GM23338 (cell line): ENCODE measurements at regions not wholly inside any gene's neighbourhood (a gene's known extent, or its start where the extent isn't known, plus 50 kb on each side); places are given as distances from the start of the nearest gene placed in this dataset.

ENCODE experiments used
- ATAC-seq: fragments of 200-7000 bp; cut with Tn5 transposase; 3 replicates; pipeline ENCODE4 v1.9.1; 2020
- DNase-seq: peaks from one replicate; pipeline ENCODE4 v3.0.0-alpha.2; 2015; ENCODE audit warnings: low spot score
- H2AFZ ChIP-seq: fragments of 200-600 bp; sonication (generic); 2 replicates; pipeline ENCODE4 v1.8.0; 2016; ENCODE audit warnings: antibody characterized with exemption, mild to moderate bottlenecking, moderate library complexity
- H3F3A ChIP-seq: fragments of 200-600 bp; sonication (generic); replicated peaks from 2 replicates; pipeline ENCODE4 v1.8.0; 2017; ENCODE audit warnings: antibody characterized with exemption, mixed run types, low read depth
- H3K27ac ChIP-seq: fragments of 200-600 bp; sonication (generic); 2 replicates; pipeline ENCODE4 v1.6.1; 2016; ENCODE audit warnings: low read depth
- H3K27me3 ChIP-seq: fragments of 200-600 bp; sonication (generic); 2 replicates; pipeline ENCODE4 v1.8.0; 2016; ENCODE audit warnings: mild to moderate bottlenecking, mixed run types, moderate library complexity; ENCODE audit not compliant: insufficient read depth
- H3K36me3 ChIP-seq: fragments of 200-600 bp; sonication (generic); 2 replicates; pipeline ENCODE4 v1.8.0; 2016; ENCODE audit warnings: mild to moderate bottlenecking; ENCODE audit not compliant: insufficient read depth
- H3K4me1 ChIP-seq: fragments of 200-600 bp; sonication (generic); 2 replicates; pipeline ENCODE4 v1.8.0; 2016; ENCODE audit warnings: mild to moderate bottlenecking, moderate library complexity; ENCODE audit not compliant: insufficient read depth
- H3K4me2 ChIP-seq: fragments of 200-600 bp; sonication (generic); 2 replicates; pipeline ENCODE4 v1.7.1; 2017; ENCODE audit warnings: mixed run types
- H3K4me3 ChIP-seq: fragments of 200-600 bp; sonication (generic); 2 replicates; pipeline ENCODE4 v1.6.1; 2016; ENCODE audit warnings: mixed run types
- H3K79me2 ChIP-seq: fragments of 200-600 bp; sonication (generic); replicated peaks from 2 replicates; pipeline ENCODE4 v1.8.0; 2017; ENCODE audit warnings: mild to moderate bottlenecking; ENCODE audit not compliant: insufficient read depth
- H3K9me2 ChIP-seq: fragments of 200-600 bp; sonication (generic); 2 replicates; pipeline ENCODE4 v1.8.0; 2017; ENCODE audit not compliant: insufficient read depth
- H4K20me1 ChIP-seq: fragments of 200-600 bp; sonication (generic); replicated peaks from 2 replicates; pipeline ENCODE4 v1.8.0; 2017; ENCODE audit warnings: mild to moderate bottlenecking; ENCODE audit not compliant: insufficient read depth
- H3K27ac Mint-ChIP-seq: 2 replicates; pipeline ENCODE4 v1.8.0; 2020; ENCODE audit warnings: inconsistent platforms, mild to moderate bottlenecking, moderate library complexity, mixed read lengths
- H3K27me3 Mint-ChIP-seq: 3 replicates; pipeline ENCODE4 v1.8.0; 2022; ENCODE audit warnings: low read depth, mild to moderate bottlenecking, moderate library complexity, mixed read lengths, inconsistent platforms; ENCODE audit not compliant: insufficient read depth, poor library complexity
- H3K36me3 Mint-ChIP-seq: 3 replicates; pipeline ENCODE4 v1.8.0; 2021; ENCODE audit warnings: low read depth, mild to moderate bottlenecking, inconsistent platforms, moderate library complexity, mixed read lengths
- H3K4me1 Mint-ChIP-seq: 3 replicates; pipeline ENCODE4 v1.8.0; 2020; ENCODE audit warnings: mild to moderate bottlenecking, inconsistent platforms, mixed read lengths
- H3K4me3 Mint-ChIP-seq: 3 replicates; pipeline ENCODE4 v1.8.0; 2021; ENCODE audit warnings: moderate library complexity, mild to moderate bottlenecking, inconsistent platforms, mixed read lengths
- H3K9me3 Mint-ChIP-seq: 3 replicates; pipeline ENCODE4 v1.8.0; 2020; ENCODE audit warnings: moderate library complexity, mild to moderate bottlenecking, inconsistent platforms, mixed read lengths
- CREB1 ChIP-seq: fragments of 250-450 bp; sonication (Bioruptor Pico); IDR thresholded peaks from 2 replicates; pipeline ENCODE4 v1.5.0; 2020; ENCODE audit warnings: low read depth, mild to moderate bottlenecking, moderate library complexity
- EZH2 ChIP-seq: fragments of 200-600 bp; sonication (generic); IDR thresholded peaks from one replicate; pipeline ENCODE4 v1.8.0; 2017; ENCODE audit warnings: antibody characterized with exemption, mild to moderate bottlenecking, low read depth; ENCODE audit not compliant: unreplicated experiment
- EZH2phosphoT487 ChIP-seq: fragments of 200-600 bp; sonication (generic); IDR thresholded peaks from one replicate; pipeline ENCODE4 v1.8.1; 2018; ENCODE audit warnings: antibody characterized with exemption; ENCODE audit not compliant: unreplicated experiment
- JUNB ChIP-seq: IDR thresholded peaks from one replicate; pipeline ENCODE4 v1.6.1; 2016; ENCODE audit warnings: antibody characterized with exemption; ENCODE audit not compliant: unreplicated experiment
- NANOG ChIP-seq: IDR thresholded peaks from 2 replicates; pipeline ENCODE4 v1.6.1; 2016; ENCODE audit warnings: antibody characterized with exemption, borderline replicate concordance
- POLR2AphosphoS5 ChIP-seq: IDR thresholded peaks from 2 replicates; pipeline ENCODE4 v1.6.1; 2016; ENCODE audit warnings: antibody characterized with exemption, low read depth
- STAT1 ChIP-seq: IDR thresholded peaks from one replicate; pipeline ENCODE4 v1.6.1; 2016; ENCODE audit warnings: antibody characterized with exemption; ENCODE audit not compliant: unreplicated experiment
- ZNF114 ChIP-seq: fragments of 250-450 bp; sonication (Bioruptor Pico); IDR thresholded peaks from 2 replicates; pipeline ENCODE4 v1.5.0; 2020; ENCODE audit warnings: mild to moderate bottlenecking, moderate library complexity
- ZNF331 ChIP-seq: fragments of 250-450 bp; sonication (Bioruptor Pico); IDR thresholded peaks from 2 replicates; pipeline ENCODE4 v1.5.0; 2020; ENCODE audit warnings: low read depth, mild to moderate bottlenecking, moderate library complexity
- TF ChIP-seq, protein P1 (sequence below): IDR thresholded peaks from 2 replicates; pipeline ENCODE4 v1.6.1; 2016; ENCODE audit warnings: antibody characterized with exemption
- TF ChIP-seq, protein P2 (sequence below), 2 experiments: fragments of 200-600 bp in 1 of 2; sonication (generic) in 1 of 2; conservative IDR thresholded peaks; 2 replicates each; pipeline versions ENCODE4 v1.5.1 to v1.6.1; 2016 to 2017; ENCODE audit warnings: antibody characterized with exemption in 2 of 2, low read depth in 2 of 2, mild to moderate bottlenecking in 2 of 2, moderate library complexity in 1 of 2
- TF ChIP-seq, protein P3 (sequence below): fragments of 250-450 bp; sonication (Bioruptor Pico); IDR thresholded peaks from 2 replicates; pipeline ENCODE4 v1.5.0; 2020; ENCODE audit warnings: mild to moderate bottlenecking, moderate library complexity
- TF ChIP-seq, protein P4 (sequence below): IDR thresholded peaks from one replicate; pipeline ENCODE4 v1.6.1; 2018; ENCODE audit warnings: antibody characterized with exemption; ENCODE audit not compliant: unreplicated experiment

DNA sequence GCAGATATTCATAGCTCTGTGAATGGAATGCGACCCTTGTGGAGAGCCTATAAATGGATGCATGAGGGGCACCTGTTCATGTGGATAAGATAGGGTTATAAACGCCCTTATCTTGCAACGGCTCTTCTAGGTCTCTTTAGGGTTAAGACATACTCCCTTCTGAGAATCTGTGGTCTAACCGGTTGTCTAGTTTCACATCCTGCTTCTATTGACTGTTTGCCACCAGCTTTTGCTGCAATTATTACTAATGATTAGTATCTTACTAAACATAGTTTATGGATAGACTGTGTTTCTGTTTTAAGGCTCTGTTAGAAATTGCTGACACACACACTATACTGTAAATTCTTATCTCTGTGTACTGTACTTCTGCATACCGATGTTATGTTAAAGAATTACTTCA lies 198.9 kb upstream of the CYLC2 start:
- TF ChIP-seq, protein P1, sequence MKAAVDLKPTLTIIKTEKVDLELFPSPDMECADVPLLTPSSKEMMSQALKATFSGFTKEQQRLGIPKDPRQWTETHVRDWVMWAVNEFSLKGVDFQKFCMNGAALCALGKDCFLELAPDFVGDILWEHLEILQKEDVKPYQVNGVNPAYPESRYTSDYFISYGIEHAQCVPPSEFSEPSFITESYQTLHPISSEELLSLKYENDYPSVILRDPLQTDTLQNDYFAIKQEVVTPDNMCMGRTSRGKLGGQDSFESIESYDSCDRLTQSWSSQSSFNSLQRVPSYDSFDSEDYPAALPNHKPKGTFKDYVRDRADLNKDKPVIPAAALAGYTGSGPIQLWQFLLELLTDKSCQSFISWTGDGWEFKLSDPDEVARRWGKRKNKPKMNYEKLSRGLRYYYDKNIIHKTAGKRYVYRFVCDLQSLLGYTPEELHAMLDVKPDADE = no peak
- no peak for TF ChIP-seq ZNF114 (CRISPR knock-in tag)
- TF ChIP-seq, protein P2, sequence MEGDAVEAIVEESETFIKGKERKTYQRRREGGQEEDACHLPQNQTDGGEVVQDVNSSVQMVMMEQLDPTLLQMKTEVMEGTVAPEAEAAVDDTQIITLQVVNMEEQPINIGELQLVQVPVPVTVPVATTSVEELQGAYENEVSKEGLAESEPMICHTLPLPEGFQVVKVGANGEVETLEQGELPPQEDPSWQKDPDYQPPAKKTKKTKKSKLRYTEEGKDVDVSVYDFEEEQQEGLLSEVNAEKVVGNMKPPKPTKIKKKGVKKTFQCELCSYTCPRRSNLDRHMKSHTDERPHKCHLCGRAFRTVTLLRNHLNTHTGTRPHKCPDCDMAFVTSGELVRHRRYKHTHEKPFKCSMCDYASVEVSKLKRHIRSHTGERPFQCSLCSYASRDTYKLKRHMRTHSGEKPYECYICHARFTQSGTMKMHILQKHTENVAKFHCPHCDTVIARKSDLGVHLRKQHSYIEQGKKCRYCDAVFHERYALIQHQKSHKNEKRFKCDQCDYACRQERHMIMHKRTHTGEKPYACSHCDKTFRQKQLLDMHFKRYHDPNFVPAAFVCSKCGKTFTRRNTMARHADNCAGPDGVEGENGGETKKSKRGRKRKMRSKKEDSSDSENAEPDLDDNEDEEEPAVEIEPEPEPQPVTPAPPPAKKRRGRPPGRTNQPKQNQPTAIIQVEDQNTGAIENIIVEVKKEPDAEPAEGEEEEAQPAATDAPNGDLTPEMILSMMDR (conservative IDR thresholded peaks at IDR 0.05; ENCODE audit: low read depth in 2 of 2) = no peak
- no peak for TF ChIP-seq EZH2phosphoT487
- no peak for TF ChIP-seq ZNF331 (CRISPR knock-in tag)
- no peak for TF ChIP-seq POLR2AphosphoS5
- TF ChIP-seq, protein P3, sequence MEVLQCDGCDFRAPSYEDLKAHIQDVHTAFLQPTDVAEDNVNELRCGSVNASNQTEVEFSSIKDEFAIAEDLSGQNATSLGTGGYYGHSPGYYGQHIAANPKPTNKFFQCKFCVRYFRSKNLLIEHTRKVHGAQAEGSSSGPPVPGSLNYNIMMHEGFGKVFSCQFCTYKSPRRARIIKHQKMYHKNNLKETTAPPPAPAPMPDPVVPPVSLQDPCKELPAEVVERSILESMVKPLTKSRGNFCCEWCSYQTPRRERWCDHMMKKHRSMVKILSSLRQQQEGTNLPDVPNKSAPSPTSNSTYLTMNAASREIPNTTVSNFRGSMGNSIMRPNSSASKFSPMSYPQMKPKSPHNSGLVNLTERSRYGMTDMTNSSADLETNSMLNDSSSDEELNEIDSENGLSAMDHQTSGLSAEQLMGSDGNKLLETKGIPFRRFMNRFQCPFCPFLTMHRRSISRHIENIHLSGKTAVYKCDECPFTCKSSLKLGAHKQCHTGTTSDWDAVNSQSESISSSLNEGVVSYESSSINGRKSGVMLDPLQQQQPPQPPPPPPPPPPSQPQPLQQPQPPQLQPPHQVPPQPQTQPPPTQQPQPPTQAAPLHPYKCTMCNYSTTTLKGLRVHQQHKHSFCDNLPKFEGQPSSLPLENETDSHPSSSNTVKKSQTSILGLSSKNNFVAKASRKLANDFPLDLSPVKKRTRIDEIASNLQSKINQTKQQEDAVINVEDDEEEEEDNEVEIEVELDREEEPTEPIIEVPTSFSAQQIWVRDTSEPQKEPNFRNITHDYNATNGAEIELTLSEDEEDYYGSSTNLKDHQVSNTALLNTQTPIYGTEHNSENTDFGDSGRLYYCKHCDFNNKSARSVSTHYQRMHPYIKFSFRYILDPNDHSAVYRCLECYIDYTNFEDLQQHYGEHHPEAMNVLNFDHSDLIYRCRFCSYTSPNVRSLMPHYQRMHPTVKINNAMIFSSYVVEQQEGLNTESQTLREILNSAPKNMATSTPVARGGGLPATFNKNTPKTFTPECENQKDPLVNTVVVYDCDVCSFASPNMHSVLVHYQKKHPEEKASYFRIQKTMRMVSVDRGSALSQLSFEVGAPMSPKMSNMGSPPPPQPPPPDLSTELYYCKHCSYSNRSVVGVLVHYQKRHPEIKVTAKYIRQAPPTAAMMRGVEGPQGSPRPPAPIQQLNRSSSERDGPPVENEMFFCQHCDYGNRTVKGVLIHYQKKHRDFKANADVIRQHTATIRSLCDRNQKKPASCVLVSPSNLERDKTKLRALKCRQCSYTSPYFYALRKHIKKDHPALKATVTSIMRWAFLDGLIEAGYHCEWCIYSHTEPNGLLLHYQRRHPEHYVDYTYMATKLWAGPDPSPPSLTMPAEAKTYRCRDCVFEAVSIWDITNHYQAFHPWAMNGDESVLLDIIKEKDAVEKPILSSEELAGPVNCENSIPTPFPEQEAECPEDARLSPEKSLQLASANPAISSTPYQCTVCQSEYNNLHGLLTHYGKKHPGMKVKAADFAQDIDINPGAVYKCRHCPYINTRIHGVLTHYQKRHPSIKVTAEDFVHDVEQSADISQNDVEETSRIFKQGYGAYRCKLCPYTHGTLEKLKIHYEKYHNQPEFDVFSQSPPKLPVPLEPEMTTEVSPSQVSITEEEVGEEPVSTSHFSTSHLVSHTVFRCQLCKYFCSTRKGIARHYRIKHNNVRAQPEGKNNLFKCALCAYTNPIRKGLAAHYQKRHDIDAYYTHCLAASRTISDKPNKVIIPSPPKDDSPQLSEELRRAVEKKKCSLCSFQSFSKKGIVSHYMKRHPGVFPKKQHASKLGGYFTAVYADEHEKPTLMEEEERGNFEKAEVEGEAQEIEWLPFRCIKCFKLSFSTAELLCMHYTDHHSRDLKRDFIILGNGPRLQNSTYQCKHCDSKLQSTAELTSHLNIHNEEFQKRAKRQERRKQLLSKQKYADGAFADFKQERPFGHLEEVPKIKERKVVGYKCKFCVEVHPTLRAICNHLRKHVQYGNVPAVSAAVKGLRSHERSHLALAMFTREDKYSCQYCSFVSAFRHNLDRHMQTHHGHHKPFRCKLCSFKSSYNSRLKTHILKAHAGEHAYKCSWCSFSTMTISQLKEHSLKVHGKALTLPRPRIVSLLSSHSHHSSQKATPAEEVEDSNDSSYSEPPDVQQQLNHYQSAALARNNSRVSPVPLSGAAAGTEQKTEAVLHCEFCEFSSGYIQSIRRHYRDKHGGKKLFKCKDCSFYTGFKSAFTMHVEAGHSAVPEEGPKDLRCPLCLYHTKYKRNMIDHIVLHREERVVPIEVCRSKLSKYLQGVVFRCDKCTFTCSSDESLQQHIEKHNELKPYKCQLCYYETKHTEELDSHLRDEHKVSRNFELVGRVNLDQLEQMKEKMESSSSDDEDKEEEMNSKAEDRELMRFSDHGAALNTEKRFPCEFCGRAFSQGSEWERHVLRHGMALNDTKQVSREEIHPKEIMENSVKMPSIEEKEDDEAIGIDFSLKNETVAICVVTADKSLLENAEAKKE (CRISPR knock-in tag) = no peak
- no peak for TF ChIP-seq STAT1
- TF ChIP-seq, protein P4, sequence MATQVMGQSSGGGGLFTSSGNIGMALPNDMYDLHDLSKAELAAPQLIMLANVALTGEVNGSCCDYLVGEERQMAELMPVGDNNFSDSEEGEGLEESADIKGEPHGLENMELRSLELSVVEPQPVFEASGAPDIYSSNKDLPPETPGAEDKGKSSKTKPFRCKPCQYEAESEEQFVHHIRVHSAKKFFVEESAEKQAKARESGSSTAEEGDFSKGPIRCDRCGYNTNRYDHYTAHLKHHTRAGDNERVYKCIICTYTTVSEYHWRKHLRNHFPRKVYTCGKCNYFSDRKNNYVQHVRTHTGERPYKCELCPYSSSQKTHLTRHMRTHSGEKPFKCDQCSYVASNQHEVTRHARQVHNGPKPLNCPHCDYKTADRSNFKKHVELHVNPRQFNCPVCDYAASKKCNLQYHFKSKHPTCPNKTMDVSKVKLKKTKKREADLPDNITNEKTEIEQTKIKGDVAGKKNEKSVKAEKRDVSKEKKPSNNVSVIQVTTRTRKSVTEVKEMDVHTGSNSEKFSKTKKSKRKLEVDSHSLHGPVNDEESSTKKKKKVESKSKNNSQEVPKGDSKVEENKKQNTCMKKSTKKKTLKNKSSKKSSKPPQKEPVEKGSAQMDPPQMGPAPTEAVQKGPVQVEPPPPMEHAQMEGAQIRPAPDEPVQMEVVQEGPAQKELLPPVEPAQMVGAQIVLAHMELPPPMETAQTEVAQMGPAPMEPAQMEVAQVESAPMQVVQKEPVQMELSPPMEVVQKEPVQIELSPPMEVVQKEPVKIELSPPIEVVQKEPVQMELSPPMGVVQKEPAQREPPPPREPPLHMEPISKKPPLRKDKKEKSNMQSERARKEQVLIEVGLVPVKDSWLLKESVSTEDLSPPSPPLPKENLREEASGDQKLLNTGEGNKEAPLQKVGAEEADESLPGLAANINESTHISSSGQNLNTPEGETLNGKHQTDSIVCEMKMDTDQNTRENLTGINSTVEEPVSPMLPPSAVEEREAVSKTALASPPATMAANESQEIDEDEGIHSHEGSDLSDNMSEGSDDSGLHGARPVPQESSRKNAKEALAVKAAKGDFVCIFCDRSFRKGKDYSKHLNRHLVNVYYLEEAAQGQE = no peak
- no peak for TF ChIP-seq JUNB
- no peak for TF ChIP-seq CREB1
- no peak for TF ChIP-seq EZH2
- no peak for TF ChIP-seq NANOG
- H3K36me3 Mint-ChIP-seq = peaks cover 13% of the 10 kb centered on the region; the same call in 2 of the 3 replicates
- no peak overlapping the region for H3K27ac Mint-ChIP-seq
- no peaks in the 10 kb centered on the region for H4K20me1 ChIP-seq
- no peaks in the 10 kb centered on the region for H3K79me2 ChIP-seq
- no peak overlapping the region for H3K4me3 Mint-ChIP-seq
- no peaks in the 10 kb centered on the region for H3K4me1 ChIP-seq
- no peaks in the 10 kb centered on the region for H3K4me1 Mint-ChIP-seq
- peaks cover 1% of the 10 kb centered on the region for H3K27me3 Mint-ChIP-seq
- no peaks in the 10 kb centered on the region for H3K27me3 ChIP-seq
- H3K36me3 ChIP-seq = 0 out of 2 replicates have a peak, but pooled peaks cover 3% of the 10 kb centered on the region
- H3K4me3 ChIP-seq = no peak overlapping the region
- H2AFZ ChIP-seq = no peak overlapping the region
- DNase-seq (no peak), ATAC-seq (no peak)
- H3K27ac ChIP-seq = no peak overlapping the region
- no peak overlapping the region for H3K4me2 ChIP-seq
- no peaks in the 10 kb centered on the region for H3F3A ChIP-seq
- peaks cover 65% of the 10 kb centered on the region for H3K9me3 Mint-ChIP-seq
- no peaks in the 10 kb centered on the region for H3K9me2 ChIP-seq
